DMS 273 (cell line): ENCODE measurements at regions not wholly inside any gene's neighbourhood (a gene's known extent, or its start where the extent isn't known, plus 50 kb on each side); places are given as distances from the start of the nearest gene placed in this dataset.

ENCODE experiments used
- DNase-seq: peaks from one replicate; lab custom pipeline; 2025; ENCODE audit not compliant: unreplicated experiment; lab: John Stamatoyannopoulos, UW

DNA sequence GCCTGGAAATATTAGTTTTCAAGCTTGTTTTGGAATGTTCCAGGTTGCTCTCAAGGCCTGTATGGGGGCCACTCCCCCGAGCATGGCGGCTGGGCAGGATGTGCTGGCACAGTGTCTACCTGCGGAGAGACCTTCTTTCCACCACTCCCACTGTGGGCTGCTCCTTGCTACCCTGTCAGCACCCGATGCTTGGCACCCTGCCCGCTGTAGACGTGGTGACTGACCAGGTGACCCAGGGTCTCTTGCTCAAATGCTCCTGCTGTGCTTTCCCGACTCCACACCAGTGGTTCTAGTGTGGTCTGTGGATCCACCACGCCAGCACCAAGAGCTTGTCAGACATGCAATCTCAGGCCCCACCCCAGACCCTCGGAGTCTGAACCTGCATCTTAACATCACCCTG, 213.3 kb downstream of the SH3BP4 start:
- no peak for DNase-seq

DNA sequence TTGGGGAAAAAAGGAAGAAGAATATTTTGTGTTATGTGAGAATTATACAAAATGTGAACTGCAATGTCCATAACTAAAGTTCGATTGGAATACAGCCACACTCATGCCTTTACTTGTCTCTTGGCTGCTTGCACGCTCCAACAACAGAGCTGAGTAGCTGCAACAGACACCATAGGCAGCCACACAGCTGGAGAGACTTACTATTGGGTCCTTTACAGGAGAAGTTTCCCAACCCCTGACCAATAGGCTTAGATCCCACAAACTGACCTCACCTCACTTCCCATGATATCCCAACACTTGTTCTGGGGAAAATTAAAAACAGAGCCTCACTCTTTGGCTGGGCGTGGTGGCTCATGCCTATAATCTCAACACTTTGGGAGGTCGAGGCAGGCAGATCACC, 213.8 kb downstream of the SH3BP4 start:
- DNase-seq, result no peak

GRCh38 chr2:235168174-235168979, 216.6 kb downstream of the SH3BP4 start:
- no peak for DNase-seq

DNA sequence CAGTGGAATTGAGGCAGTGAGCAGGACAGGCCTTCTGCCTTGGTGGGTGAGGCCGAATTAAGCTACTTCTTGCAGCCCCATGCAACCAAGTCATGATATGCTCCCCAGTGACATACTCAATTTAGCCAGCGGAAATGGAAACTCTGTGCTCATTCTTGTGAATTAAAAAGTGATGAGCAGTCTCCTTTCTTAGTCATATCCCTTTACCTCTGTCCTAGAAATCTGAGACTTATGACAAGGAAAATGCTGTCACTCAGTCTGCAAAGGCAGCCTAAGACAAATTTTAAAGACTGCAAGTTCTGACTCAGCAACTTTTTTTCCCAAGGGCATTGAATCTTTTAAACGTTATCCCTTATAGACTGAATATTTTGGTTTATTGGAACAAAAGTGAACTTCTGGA, 218.2 kb downstream of the SH3BP4 start:
- DNase-seq, result peak; percentile 36

DNA sequence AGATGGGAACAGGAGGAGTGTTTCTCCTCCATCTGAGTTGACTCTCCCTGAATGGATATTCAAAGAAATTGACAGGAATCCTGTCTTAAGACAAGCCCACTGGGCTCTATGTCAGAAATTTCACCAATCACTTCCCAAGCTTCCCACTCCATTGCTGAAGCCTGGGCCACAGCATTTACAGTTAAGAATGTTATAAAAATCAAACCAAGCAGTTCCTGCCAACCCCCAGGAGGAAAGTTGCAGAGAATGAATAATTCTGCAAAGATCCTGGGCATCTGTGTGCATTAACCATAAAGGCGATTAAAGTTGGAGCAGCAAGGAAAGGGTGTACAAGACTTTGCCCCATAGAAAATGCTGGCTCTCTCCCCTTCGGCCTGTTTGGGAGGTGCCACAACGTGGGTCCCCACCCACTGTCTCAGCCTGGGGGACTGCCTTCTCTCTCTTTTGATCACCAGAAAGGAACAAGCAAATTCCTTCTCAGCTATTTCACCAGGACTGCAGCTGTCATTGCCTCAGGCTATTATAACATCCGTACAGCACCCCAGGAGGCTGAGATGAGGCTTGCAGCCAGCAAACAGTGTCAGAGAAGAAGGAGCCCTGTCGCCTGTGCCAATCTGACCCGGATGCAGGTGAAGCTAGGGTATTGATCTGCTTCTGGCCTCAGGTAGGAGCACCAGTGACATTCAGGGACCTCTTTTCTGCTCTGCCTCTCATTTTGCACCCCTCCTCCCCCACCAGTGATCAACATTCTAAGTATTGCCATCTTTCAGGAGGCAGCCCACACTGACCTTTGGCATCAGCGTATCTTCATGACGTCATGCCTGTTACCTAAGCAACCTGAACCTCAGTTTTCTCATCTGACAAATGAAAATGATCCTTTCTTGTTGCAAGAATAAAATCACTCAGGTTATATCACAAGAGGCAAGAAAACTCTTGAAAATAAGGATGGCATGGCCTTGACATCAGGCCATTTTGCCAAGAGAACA, 219.0 kb downstream of the SH3BP4 start:
- DNase-seq, result peak; percentile 82

DNA sequence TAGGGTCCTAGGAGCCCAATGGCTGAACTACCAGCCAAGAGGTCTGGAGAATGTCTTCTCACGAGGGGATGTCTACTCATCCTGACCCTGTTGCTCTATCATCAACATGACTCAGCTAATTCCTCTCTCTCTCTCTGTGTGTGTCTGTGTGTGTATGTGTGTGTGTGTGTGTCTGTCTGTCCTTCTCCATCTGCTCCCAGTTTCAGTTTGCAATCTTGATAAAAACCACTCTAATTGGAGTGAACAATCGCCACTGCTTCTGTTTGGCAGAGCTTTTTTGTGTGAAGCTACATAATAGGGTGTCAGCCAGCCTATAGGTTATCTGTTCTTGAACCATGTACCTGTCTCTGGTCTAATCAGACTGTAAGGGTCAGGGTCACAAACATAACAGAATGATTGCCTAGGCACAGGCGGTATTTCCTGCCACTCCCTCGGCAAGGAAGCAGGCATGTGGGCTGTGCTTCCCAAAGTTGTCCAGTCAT, 219.8 kb downstream of the SH3BP4 start:
- DNase-seq, result peak; percentile 39

DNA sequence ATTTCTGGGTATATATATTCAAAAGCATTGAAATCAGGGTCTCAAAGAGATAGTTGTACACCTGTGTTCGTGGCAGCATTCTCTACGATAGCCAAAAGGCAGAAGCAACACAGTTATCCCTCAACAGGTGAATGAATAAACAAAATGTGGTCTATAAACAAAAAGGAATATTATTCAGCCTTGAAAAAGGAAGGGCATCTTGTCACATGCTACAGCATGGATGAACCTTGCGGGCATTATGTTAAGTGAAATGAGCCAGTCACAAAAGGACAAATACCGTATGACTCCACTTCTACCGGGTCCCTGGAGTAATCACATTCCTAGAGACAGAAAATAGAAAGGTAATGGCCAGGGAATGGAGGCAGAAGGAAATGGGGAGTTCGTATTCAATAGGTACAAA, 228.8 kb downstream of the SH3BP4 start:
- no peak for DNase-seq

DNA sequence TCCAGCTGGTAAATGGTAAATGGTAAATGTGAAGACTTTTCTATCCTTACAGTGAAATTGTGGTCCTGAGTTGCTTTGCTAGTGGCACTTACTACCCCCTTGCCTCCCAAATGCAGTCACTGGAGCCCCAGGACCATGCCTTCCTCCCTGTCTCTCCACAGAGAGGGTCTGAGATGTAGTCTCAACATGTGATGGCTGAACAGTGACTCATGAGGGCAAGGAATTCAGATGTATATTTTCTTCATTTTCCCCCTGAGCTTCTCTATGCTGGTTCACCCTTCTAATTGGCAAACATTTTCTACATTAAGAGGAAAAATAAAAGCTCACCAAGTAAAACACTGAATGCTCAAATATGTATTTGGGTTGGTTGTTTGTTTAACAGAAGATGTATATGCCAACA, 232.0 kb downstream of the SH3BP4 start:
- no peak for DNase-seq

DNA sequence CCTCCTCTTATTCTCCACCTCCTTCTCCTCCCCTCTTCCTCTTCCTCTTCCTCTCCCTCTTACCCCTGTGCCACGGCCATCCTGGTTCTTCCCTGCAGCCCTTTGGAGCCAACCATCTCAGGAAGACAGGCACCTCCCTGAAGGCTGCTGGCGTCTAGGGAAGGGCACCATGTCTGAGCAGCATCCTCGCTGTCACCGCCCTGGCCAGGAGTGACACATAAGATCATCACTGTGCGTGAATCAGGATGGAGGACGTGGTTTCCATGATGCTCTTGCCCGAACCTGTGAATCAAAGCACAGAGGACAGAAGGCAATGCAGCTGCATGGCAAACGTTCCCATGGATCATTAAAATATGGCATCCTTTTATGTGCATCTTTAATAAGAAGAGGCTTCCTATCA, 236.0 kb downstream of the SH3BP4 start:
- DNase-seq, result no peak

DNA sequence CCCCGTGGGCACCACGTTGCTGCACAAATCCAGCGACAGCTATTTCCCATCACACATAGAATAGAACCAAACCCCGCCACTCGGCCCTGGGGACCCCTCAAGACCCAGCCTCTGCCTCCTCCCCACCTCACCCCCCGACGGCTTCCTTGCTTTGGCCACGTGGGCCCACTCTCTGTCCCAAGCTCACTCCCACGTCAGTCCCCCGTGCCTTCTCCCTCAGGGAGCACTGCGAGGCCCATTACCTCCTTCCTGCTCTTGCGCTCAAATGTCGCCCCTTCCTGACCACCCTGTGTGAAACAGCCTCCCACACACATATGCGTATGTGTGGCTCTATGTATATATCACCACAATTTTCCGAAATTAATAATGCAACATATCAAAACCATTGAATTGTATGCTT, 239.7 kb downstream of the SH3BP4 start:
- no peak for DNase-seq

DNA sequence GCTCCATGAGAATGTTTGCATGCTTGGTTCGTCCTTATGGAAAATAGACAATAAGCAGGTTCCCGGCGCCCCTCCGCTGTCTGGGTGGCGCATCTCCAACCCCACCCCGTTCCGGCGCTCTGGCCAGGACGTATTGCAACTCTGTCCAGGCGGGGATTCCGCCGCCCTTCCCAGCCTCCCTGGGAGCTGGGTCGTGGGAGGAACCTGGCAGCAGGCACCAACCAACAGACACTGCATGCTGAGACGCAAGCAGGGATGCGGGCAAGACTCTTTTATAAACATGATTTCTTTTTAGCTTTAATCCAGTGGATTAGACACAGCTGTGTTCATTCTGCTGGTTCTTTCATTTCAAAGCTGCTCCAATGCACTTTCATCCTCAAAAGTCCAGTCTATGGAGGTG, 240.2 kb downstream of the SH3BP4 start:
- DNase-seq, result no peak

DNA sequence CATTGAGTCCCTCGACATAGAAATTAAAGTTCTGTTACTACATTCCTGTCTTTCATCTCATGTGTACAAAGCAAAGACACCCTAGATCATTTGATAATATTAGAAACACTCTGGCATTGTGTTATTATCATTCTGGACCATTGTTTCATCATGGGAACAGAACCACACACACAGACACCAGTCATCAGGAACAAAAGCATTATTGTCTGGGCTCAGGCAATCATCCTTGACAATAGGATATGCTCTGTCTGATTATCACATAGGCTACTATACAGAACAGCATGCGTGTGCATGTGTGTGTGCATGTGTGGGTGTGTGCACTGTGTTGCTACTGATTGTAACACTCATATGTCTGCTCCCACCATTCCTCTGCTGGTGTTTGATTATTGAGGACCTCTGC, 242.5 kb downstream of the SH3BP4 start:
- no peak for DNase-seq

DNA sequence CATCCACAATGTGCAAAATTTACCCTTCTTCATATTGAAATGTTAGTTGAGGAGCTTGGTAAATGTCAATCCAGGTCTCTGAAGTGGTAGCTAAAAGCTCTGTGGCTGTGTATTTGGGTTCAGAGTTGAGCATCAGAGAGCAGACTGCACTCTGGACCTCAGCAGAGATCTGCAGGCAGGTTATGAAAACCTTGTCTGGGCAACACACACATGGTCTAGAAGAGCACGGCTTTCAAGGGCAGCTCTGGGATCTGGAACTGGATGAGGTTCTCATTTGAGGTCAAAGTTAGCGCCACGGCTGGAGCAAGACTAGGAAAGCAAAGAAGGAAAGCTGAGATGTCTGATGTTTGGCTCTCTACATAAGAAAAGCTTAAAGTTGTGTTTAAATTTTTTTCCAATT, 243.0 kb downstream of the SH3BP4 start:
- no peak for DNase-seq

DNA sequence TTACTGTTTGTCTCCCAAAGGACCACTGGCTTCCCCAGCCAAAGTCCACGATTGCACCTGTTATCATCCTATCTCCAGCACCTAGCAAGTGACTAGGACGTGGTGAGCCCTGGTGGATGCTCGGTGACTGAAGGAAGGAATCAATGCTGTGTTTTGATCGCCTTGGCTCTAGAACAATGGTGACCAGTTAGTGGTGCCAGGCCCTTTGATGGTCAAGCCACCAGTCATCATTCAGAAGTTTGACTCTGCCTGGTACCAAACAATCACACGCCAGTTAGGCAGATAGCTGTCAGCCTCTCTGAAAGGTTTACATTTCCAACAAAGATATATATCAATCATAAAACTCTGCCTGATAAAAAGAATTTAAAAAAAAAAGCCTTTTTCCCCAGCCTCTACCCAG, 244.1 kb downstream of the SH3BP4 start:
- no peak for DNase-seq

DNA sequence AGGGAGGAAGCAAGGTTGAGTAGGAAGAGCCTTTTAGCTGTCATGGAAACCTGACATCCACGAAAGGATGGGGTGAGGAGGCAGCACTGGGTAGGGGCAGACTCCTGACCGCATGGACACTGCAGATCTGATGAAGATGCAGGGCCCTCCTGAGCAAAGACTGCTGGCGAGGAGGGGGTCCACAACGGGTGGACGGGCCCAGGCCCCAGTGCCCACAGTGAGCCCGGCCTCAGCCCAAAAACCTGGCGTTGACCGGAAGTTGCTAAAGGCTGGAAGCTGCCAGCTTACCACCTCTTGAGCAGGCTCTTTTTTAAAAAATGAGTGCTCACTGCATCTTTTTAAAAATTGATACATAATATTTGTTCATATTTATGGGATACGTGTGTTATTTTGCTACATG, 247.3 kb downstream of the SH3BP4 start:
- no peak for DNase-seq

GRCh38 chr2:235200216-235200615, 248.4 kb downstream of the SH3BP4 start:
- DNase-seq, result no peak

- DNase-seq, result no peak
Observed at GRCh38 chr2:235201756-235202155, 249.9 kb downstream of the SH3BP4 start.

- no peak for DNase-seq
Observed at GRCh38 chr2:235204948-235205347, 253.1 kb downstream of the SH3BP4 start.

GRCh38 chr2:235206399-235206798, 254.6 kb downstream of the SH3BP4 start:
- DNase-seq, result no peak

DNA sequence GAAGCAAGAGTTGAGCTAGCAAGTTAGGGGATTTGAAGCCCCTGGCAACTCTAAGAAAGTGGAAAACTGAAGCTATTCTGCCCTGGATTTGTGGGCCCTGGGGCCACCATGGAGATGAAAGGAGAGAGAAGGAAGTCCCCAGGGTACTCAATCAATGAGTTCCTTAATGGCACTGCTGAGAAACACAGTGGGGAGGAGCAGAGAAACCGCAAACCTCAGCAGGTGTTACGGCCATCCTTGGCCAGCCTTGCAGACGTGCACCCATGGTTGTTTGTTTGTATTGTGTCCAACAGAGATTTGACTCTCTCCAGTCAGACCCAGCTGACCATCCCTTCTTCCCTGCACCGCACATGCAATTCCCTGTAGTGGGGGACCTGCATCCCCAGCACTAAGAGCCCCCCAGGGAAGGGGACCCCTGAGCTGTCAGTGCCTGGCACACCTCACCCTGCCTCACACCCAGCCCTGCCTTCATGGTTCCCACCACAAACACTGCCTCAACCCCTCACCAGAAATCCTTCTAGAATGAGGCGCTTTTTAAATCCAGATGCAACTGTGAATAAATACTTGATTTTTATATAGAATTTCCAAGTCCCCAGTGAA, 255.3 kb downstream of the SH3BP4 start:
- no peak for DNase-seq

DNA sequence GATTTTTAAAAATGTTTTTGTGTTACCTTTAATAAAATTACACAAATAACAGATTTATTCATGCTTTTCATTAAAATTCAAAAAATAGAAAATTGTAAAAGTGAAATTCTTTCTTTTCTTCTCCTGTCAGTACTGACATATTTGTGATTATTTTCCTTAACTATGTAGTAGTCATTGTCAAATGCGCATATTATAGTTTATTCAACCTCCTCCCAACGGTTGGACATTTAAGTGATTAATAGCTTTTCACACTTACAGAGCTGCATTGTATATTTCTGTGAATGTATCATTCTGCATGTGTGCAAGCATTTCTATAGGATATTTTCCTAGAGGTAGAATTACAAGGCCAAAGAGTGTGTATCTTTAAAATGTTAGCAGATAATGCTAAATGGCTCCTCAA, 259.2 kb downstream of the SH3BP4 start:
- DNase-seq, result no peak
